Parathyroid adenoma (tissue), 2 donors: ENCODE measurements at regions not wholly inside any gene's neighbourhood (a gene's known extent, or its start where the extent isn't known, plus 50 kb on each side); places are given as distances from the start of the nearest gene placed in this dataset.

Experiments used
- H2AFZ ChIP-seq: fragments of 300-600 bp; sonication (generic); one replicate; pipeline ENCODE4 v1.7.0; 2017; ENCODE audit warnings: antibody characterized with exemption, mild to moderate bottlenecking
- H3K27ac ChIP-seq: fragments of 300-600 bp; sonication (generic); one replicate; pipeline ENCODE4 v1.7.0; 2017
- H3K27me3 ChIP-seq: fragments of 300-600 bp; sonication (generic); one replicate; pipeline ENCODE4 v1.7.0; 2017; ENCODE audit warnings: low read length; ENCODE audit not compliant: control insufficient read depth, insufficient read depth
- H3K36me3 ChIP-seq: fragments of 300-600 bp; sonication (generic); one replicate; pipeline ENCODE4 v1.7.0; 2017; ENCODE audit warnings: low read length; ENCODE audit not compliant: control insufficient read depth, insufficient read depth
- H3K4me1 ChIP-seq: fragments of 300-600 bp; sonication (generic); one replicate; pipeline ENCODE4 v1.7.0; 2017; ENCODE audit warnings: control low read depth
- H3K4me2 ChIP-seq: fragments of 300-600 bp; sonication (generic); one replicate; pipeline ENCODE4 v1.7.0; 2017; ENCODE audit warnings: low read length
- H3K4me3 ChIP-seq: fragments of 300-600 bp; sonication (generic); one replicate; pipeline ENCODE4 v1.7.0; 2017; ENCODE audit warnings: low read depth, low read length
- H3K79me2 ChIP-seq: fragments of 300-600 bp; sonication (generic); one replicate; pipeline ENCODE4 v1.7.0; 2017; ENCODE audit warnings: control low read depth
- H3K9ac ChIP-seq: fragments of 300-600 bp; sonication (generic); one replicate; pipeline ENCODE4 v1.7.0; 2017; ENCODE audit warnings: mild to moderate bottlenecking
- H3K9me3 ChIP-seq: fragments of 300-600 bp; sonication (generic); one replicate; pipeline ENCODE4 v1.7.0; 2017; ENCODE audit warnings: low read length; ENCODE audit not compliant: control insufficient read depth
- CTCF ChIP-seq: fragments of 300-600 bp; sonication (generic); IDR thresholded peaks from one replicate; pipeline ENCODE4 v1.7.0; 2017; ENCODE audit warnings: antibody characterized with exemption, mild to moderate bottlenecking
- donor health status: primary hyperparathyroidism.

GRCh38 chr18:38263066-38263465 is 697.5 kb upstream of the CELF4 start:
- H3K27ac ChIP-seq = no peak overlapping the region
- no peak overlapping the region for H3K9ac ChIP-seq
- H3K4me1 ChIP-seq = no peaks in the 10 kb centered on the region
- no peaks in the 10 kb centered on the region for H3K27me3 ChIP-seq
- H3K4me3 ChIP-seq = no peak overlapping the region
- no peaks in the 10 kb centered on the region for H3K9me3 ChIP-seq
- no peak overlapping the region for H3K4me2 ChIP-seq
- H3K36me3 ChIP-seq = no peaks in the 10 kb centered on the region
- H2AFZ ChIP-seq = no peak overlapping the region
- no peaks in the 10 kb centered on the region for H3K79me2 ChIP-seq
- TF ChIP-seq CTCF = no peak

GRCh38 chr18:38262661-38263060 is 697.1 kb upstream of the CELF4 start:
- no peaks in the 10 kb centered on the region for H3K27me3 ChIP-seq
- no peaks in the 10 kb centered on the region for H3K9me3 ChIP-seq
- H3K36me3 ChIP-seq = no peaks in the 10 kb centered on the region
- H3K9ac ChIP-seq = no peak overlapping the region
- no peaks in the 10 kb centered on the region for H3K4me1 ChIP-seq
- H3K4me2 ChIP-seq = no peak overlapping the region
- H3K79me2 ChIP-seq = no peaks in the 10 kb centered on the region
- TF ChIP-seq CTCF = no peak
- H2AFZ ChIP-seq = no peak overlapping the region
- no peak overlapping the region for H3K4me3 ChIP-seq
- no peak overlapping the region for H3K27ac ChIP-seq

GRCh38 chr18:38257661-38258060 is 692.1 kb upstream of the CELF4 start:
- Histone ChIP-seq H3K9me3 (no peaks in the 10 kb centered on the region), H3K79me2 (no peaks in the 10 kb centered on the region), H2AFZ (no peak overlapping the region), H3K9ac (no peak overlapping the region), H3K27ac (no peak overlapping the region), H3K4me3 (no peak overlapping the region), H3K4me2 (no peak overlapping the region), H3K36me3 (no peaks in the 10 kb centered on the region), H3K4me1 (no peaks in the 10 kb centered on the region), H3K27me3 (no peaks in the 10 kb centered on the region)
- no peak for TF ChIP-seq CTCF

- TF ChIP-seq CTCF = no peak
- Histone ChIP-seq H3K4me2 (no peak overlapping the region), H3K27ac (no peak overlapping the region)
These were observed 690.8 kb upstream of the CELF4 start for GRCh38 chr18:38256366-38256765.

DNA sequence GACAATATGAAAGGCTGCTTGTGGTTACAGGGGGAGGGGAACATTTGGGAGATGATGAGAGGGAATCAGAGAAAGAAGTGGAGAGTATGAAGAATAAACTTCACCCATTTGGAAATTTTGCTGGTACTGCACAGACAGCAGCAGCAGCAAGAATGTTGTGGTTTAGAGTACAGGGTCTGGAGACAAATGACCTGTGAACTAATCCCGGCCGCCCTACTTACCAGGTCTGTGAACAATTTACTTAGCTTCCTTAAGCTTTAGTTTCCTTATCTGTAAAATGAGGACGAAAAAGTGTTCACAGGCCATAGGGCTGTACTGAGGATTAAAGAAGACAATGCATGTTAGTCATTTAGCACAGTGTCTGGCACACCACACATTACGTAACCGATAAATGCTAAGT is 685.4 kb upstream of the CELF4 start:
- H3K4me2 ChIP-seq = no peak overlapping the region
- no peak overlapping the region for H3K27ac ChIP-seq
- no peaks in the 10 kb centered on the region for H3K79me2 ChIP-seq
- H3K9me3 ChIP-seq = no peaks in the 10 kb centered on the region
- no peak overlapping the region for H3K4me3 ChIP-seq
- H3K9ac ChIP-seq = no peak overlapping the region
- H2AFZ ChIP-seq = no peak overlapping the region
- H3K36me3 ChIP-seq = no peaks in the 10 kb centered on the region
- H3K4me1 ChIP-seq = no peaks in the 10 kb centered on the region
- no peak for TF ChIP-seq CTCF
- H3K27me3 ChIP-seq = no peaks in the 10 kb centered on the region

More at GRCh38 chr18:38256366-38256765, 690.8 kb upstream of the CELF4 start:
- H3K4me1 ChIP-seq = no peaks in the 10 kb centered on the region
- H3K27me3 ChIP-seq = no peaks in the 10 kb centered on the region
- no peaks in the 10 kb centered on the region for H3K9me3 ChIP-seq
- H3K4me3 ChIP-seq = no peak overlapping the region
- H3K79me2 ChIP-seq = no peaks in the 10 kb centered on the region
- no peaks in the 10 kb centered on the region for H3K36me3 ChIP-seq
- H3K9ac ChIP-seq = no peak overlapping the region
- H2AFZ ChIP-seq = no peak overlapping the region
